CD4-positive, alpha-beta T cell treated with Interleukin-4 for 4 hours (primary cell): ENCODE measurements at regions not wholly inside any gene's neighbourhood (a gene's known extent, or its start where the extent isn't known, plus 50 kb on each side); places are given as distances from the start of the nearest gene placed in this dataset.
"Not testable (repeated sequence)": the region's sequence is repeated elsewhere in the genome, so short reads cannot be mapped to it uniquely, and the experiment has no call there.

ENCODE experiments used
- DNase-seq: peaks from one replicate; pipeline ENCODE4 v3.0.0-alpha.2; 2020

GRCh38 chr16:65822148-65822547 is 544.3 kb upstream of the CDH5 start:
- no peak for DNase-seq

DNA sequence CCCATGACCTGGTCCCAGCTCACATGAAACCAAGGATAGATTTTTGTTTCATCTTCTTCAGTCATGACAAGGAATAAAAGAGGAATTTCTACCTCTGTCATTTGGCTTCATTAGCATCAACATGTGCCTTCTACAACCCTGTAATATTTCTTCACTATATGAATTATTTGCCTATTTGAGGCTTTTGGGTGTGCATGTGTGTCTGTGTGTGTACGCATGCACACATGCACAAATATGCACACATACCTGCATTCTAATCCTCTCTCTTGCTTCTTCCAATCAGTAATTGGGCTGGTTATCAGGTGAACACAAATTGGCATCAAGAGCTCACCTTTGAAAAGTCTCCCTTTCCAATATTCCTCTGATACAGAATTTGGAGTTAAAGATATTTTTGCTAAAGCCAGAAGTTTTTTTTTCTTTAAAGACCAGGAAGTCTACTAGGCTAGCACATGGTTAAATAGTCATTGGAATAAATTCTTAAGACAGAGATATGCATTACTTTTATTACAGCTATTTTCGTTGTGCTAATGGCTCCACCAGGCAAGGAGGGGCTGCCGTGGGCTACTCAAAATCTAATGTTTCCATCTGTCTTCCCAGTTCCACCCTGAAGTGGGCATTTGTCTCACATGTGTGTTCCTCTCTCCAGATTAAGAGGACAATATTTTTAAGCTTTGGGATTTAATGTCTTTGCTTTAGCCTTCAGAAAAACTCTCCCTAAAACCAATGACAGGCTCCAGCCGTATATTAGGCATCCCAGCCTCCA is 547.2 kb upstream of the CDH5 start:
- no peak for DNase-seq

DNA sequence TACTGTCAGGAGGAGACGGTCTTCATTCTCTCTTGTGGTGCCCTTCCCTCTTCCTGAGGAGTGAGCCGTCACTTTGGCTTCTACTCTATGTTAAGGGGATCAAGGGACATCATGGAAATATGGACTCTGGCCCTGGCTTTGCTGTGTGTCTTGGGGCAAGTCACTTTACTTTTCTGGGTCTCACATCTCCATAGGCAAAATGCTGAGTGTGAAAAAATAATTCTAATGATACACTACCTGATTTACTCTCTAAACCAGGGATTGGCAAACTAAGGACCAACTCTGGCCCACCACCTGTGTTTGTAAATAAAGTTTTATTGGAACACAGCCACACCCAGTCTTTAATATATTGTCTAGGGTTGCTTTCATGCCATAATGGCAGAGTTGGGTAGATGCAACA is 548.7 kb upstream of the CDH5 start:
- no peak for DNase-seq

DNA sequence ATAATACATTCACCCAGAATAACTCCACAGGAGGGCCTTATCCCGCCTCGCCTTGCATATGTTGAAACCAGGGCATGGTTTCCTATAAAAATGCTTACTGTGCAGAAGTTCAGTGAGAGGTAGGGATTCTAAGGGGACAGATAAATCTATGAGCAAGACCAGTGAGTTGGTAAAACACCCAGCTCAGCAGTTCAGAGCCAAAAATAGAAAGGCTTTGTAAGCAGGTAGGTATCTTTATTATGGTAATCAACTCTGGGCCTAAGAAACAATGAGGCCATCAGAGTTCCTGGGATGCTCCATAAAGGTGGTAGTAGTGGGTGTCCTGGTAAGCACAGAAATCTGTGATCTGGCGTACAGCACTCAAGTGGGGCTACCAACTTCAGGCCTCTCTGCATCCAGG is 549.4 kb upstream of the CDH5 start:
- DNase-seq: no peak

- DNase-seq: no peak
Observed at GRCh38 chr16:65816556-65816955, 549.9 kb upstream of the CDH5 start.

GRCh38 chr16:65815707-65816106 is 550.8 kb upstream of the CDH5 start:
- no peak for DNase-seq

DNA sequence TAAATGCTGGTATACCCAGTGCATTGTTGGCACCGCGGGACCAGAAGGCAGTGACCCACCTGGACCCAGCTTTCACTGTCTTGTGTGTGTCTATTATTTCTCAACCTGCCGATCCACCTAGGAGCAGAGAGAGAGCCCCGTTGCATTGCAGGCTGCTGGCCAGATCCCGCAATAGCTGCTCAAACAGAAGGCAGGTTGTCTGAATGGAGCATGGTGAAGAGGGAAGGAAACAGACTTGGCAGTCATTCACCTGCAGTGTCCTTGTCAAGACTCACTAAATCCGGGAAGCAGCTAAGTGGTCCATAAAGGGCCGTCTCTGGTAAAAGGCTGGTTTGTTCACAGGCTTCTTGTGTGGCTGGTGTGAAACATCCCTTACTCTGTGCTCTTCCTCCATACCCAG is 552.6 kb upstream of the CDH5 start:
- DNase-seq: not testable (repeated sequence)

DNA sequence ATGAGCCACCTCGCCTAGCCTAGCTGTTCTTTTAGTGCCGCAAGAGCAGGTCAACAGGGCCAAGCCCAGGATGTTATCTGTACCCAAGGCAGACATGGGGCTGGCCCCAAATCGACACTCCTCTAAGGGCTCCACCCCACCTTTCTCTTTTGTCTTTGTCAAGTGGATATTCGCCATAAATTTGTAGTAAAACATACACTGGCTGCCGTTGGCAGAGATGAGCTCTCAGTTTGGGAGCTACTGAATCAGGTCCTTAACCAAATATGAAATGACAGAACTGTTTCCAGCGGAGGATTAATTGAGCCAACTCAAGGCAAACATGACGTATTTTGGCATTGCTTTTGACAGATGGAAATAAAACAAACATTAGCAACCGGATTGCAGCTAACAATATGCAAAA is 556.9 kb upstream of the CDH5 start:
- no peak for DNase-seq

GRCh38 chr16:65808790-65809189 is 557.7 kb upstream of the CDH5 start:
- no peak for DNase-seq

GRCh38 chr16:65807858-65808257 is 558.6 kb upstream of the CDH5 start:
- no peak for DNase-seq

DNA sequence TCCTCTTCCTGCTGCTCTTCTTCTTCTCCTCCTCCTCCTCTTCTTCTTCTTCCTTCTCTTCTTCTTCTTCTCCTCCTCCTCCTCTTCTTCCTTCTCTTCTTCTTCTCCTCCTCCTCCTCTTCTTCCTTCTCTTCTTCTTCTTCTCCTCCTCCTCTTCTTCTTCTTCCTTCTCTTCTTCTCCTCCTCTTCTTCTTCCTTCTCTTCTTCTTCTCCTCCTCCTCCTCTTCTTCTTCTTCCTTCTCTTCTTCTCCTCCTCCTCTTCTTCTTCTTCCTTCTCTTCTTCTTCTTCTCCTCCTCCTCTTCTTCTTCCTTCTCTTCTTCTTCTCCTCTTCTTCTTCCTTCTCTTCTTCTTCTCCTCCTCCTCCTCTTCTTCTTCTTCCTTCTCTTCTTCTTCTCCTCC is 560.8 kb upstream of the CDH5 start:
- DNase-seq: not testable (repeated sequence)

DNA sequence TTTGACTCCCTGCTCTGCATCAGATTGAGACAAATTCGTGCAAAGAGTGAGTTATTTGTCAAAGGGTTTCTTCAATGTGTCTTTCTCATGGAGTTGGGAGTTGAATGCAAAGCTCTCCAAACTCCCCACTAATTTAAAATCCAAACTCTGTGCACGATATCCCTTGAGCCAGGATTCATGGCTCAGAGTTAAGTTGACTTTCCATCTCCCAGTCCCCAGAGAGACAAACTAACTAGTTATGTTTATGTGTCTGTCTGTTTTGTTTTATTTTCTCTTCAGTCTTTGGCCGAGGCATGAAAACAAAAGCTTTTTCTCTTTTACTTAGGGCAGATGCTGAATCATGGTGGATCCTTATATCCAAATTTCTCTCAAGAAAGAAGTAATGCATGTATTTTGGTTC is 570.0 kb upstream of the CDH5 start:
- no peak for DNase-seq

DNA sequence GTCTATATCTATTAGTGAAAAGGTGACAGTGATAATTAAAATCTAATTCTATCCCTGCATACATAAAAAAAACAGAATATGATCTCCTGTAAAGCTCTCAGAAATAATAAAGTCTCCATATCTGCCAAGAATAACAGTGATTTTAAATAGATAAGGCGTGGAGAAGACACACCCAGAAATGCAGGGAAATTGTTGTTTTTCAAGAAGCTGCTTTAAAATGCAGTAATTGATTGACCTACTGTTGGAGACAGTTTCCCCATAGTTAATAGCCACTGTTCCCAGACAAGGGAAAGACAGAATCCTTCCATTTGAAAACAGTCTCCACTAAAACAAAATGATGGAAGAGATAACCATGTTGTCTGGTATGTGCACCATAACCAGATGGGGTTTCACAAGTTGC is 571.5 kb upstream of the CDH5 start:
- DNase-seq: no peak

GRCh38 chr16:65793781-65794180 is 572.7 kb upstream of the CDH5 start:
- no peak for DNase-seq

DNA sequence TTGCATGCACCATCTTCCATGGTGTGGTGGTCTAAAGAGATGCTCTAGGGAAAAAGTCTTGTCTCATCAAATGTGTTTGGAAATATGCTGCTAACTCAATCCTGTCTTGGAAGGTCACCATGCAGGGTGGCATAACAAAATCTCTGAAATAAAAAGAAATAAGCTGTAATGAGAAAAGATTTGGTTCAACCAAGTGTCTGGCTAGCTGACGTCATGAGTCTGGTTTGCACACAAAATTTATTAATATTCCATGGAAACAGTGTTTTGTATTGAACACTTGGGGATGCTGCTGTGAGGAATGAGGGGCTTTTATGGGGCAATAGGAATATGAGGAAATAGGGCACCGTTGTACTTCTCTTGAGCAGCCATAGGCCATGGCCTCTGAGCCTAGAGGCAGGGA is 575.7 kb upstream of the CDH5 start:
- DNase-seq: no peak

DNA sequence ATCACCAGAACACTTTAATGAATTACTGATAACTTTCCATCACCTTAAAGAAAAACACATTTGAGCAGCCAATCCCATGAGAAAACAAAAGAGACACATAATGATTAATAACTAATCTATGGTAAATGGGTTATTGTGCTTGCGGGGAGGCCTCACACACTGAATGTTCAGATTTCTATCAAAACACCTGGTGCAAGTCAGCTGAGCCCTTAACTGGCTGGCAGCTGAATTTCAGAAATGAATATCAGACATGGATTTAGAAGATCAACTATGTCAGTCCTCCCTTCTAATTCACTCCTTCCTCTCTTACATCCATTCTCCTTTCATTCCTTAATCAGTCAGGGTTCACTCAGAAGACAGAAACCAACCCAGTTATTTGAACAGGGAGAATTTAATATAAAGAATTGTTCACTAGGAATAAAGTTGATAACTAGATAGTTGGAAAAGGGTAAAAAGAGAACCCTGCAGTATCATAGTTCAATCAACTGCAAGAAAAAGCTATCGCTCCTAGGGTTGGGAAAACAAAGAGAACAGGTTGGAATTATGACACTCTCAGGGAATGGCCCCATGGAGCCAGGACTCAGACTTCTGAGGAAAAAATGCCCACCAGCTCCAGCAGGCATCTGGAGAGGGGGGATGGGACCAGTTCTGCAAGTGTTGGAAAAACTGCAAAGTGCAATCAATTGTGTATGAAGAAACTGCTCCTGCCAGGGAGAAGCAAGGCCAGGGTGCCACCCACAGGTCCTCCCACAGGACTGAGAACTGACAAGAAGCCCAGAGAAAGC is 577.1 kb upstream of the CDH5 start:
- DNase-seq: no peak

- DNase-seq: no peak
Observed at GRCh38 chr16:65788434-65789140, 577.9 kb upstream of the CDH5 start.

DNA sequence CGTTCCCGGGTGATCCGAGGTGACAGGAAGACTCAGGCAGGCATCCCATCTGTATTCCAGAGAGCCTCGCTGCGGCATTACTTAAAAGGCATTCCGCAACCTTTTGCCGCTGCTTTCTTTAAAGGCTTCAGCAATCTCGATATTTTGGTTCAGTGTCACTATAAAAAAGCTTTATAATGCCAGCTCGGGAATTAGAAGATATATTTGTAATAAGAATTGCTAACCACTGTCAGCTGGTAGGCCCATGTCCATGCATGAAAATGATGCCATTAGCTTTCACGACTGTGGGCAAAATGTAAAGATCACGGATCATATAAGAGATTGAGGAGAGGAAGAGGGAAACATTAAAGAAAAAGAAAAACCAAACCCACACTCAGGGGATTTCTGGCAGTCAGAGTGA is 578.6 kb upstream of the CDH5 start:
- DNase-seq: no peak

GRCh38 chr16:65786916-65787315 is 579.6 kb upstream of the CDH5 start:
- no peak for DNase-seq

DNA sequence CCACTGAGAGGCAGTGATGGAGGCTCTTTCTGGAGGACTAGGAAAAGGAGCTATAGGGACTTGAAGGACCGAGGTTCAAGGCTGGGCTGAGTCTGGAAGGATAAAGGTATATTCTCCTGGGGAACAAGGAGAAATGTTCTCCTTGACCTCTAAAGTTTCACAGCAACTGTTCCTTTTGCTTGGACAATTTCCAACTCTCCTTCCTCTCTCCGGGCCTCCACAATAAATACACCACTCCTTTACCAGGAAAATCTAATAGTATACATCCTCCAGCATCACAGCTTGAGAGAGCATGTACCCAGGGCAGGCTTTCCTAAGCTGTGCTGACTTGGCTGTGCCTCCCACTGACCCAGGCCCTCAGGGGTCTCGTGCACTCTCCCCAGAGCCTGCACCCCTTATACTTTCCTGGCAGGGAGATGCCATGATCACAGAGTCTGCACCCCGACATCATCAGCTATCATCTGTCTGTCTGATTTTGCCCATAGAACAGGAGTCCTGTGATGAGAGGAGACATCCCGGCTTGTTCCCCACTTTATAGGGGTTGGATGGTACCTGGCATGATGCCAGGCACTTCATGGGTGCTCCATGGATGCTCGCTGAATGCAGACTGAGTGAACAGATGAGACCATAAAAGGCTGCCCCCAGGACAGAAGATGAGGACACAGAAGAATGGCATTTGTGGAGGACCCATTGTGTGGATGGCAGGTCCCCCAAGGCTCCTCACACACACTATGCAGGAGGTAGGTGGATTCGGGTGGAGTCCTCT is 582.6 kb upstream of the CDH5 start:
- DNase-seq: no peak

GRCh38 chr16:65782611-65783600 is 583.6 kb upstream of the CDH5 start:
- DNase-seq: no peak

GRCh38 chr16:65781855-65782254 is 584.6 kb upstream of the CDH5 start:
- DNase-seq: no peak
